ENCODE measurements at regions not wholly inside any gene's neighbourhood (a gene's known extent, or its start where the extent isn't known, plus 50 kb on each side); places are given as distances from the start of the nearest gene placed in this dataset.

DNA sequence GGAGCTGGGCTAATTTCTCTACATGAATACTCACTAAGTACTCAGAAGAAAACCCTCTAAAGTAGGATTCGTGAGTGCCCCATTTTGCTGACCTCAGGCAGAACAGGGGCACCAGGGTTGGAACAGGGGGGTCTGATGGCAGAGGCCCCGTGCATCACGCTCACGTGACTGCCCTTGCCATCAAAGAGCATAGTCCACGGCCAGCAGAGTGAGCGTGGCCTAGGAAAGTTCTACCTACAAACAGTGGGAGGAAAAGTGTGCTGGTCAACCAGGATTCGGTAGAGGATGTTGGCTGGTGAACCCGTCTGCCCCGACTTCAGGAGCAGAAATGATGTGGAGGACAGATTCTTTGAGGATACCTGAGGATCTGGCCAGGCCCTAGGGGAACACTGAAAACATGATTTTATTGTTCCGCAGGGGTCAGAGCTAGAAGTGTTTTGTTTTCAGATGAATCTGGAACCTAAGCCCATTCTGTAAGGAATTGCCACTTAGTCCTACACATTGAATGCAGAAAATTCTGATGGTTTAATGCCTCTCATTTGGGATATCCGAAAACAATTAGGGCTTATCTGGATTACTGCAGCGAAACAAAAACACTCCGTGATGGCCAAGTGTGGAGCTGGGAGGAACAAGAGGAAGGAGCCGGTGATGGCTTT is 138.8 kb upstream of the SHH start:
- TF ChIP-seq CTCF (IDR thresholded peaks at IDR 0.05 in 4 of 5, conservative IDR thresholded peaks at IDR 0.05 in 1 of 5) = no peak
- TF ChIP-seq POLR2A (IDR thresholded peaks at IDR 0.05) = no peak

All from gastrocnemius medialis (tissue), 4 donors.